Mammary epithelial cell (primary cell): ENCODE measurements at regions not wholly inside any gene's neighbourhood (a gene's known extent, or its start where the extent isn't known, plus 50 kb on each side); places are given as distances from the start of the nearest gene placed in this dataset.

Experiments used
- CTCF ChIP-seq, 2 donors: IDR thresholded peaks in 1 of 2; conservative IDR thresholded peaks in 1 of 2; 2 replicates each; pipeline ENCODE4 v1.5.1; 2011 to 2012; ENCODE audit warnings: inconsistent platforms in 2 of 2, low read length in 2 of 2, mild to moderate bottlenecking in 2 of 2, control low read depth in 1 of 2, low read depth in 1 of 2; ENCODE audit not compliant: insufficient read depth in 1 of 2; ENCODE audit errors: extremely low read depth in 1 of 2
- EZH2 ChIP-seq: IDR thresholded peaks from 2 replicates; pipeline ENCODE4 v1.6.1; 2012; ENCODE audit warnings: low read length, inconsistent platforms, borderline replicate concordance

DNA sequence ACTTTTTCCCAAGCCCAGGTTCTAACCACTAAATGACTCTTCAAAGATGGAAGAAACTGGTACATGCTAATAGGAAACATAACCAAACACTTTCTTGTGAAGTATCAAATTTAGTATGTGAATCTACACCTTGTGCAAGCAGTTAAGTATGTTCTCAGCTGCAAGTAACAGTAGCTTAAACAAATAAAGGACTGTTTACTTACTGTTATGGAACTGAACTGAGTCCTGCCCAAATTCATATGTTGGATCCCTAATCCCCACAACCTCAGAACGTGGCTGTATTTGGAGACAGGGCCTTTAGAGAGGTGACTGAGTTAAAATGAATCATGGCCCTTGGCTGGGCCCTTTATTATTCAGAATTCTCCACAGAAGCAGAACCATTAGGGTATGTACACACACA lies 178.7 kb downstream of the KDR start:
- TF ChIP-seq CTCF (conservative IDR thresholded peaks at IDR 0.05 in 1 of 2, IDR thresholded peaks at IDR 0.05 in 1 of 2; ENCODE audit: extremely low read depth in 1 of 2, insufficient read depth in 1 of 2, low read depth in 1 of 2, low read length in 2 of 2) (no peak), EZH2 (no peak)
